ENCODE measurements at regions not wholly inside any gene's neighbourhood (a gene's known extent, or its start where the extent isn't known, plus 50 kb on each side); places are given as distances from the start of the nearest gene placed in this dataset.

DNA sequence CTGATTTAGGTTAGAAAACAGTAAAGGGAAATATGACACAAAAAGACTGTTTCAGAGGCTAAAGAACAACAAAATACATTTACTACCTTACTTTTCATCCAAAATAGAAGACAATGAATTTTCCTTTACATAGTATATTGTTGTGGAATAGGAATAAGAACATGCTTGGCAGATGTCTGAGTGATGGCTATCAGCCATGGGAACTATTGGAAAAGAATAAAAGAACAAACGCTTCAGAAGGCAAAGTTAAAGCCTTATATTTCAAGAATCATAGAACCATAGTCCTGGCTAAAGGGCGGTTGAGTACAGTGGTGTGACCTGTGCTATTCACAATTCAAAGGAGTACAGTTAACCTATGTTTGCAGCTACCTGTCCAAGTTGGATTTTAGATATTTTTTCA is 73.9 kb upstream of the NRXN1 start:
- TF ChIP-seq, protein P1, sequence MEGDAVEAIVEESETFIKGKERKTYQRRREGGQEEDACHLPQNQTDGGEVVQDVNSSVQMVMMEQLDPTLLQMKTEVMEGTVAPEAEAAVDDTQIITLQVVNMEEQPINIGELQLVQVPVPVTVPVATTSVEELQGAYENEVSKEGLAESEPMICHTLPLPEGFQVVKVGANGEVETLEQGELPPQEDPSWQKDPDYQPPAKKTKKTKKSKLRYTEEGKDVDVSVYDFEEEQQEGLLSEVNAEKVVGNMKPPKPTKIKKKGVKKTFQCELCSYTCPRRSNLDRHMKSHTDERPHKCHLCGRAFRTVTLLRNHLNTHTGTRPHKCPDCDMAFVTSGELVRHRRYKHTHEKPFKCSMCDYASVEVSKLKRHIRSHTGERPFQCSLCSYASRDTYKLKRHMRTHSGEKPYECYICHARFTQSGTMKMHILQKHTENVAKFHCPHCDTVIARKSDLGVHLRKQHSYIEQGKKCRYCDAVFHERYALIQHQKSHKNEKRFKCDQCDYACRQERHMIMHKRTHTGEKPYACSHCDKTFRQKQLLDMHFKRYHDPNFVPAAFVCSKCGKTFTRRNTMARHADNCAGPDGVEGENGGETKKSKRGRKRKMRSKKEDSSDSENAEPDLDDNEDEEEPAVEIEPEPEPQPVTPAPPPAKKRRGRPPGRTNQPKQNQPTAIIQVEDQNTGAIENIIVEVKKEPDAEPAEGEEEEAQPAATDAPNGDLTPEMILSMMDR (conservative IDR thresholded peaks at IDR 0.05), result no peak
- no peak for TF ChIP-seq EZH2 (IDR thresholded peaks at IDR 0.05; ENCODE audit: low read depth)

All from PC-9 (cell line).